SK-N-SH treated with all-trans-retinoic acid at 6 μM for 48 hours (cell line): ENCODE measurements at regions not wholly inside any gene's neighbourhood (a gene's known extent, or its start where the extent isn't known, plus 50 kb on each side); places are given as distances from the start of the nearest gene placed in this dataset.

Experiments
- ATAC-seq: fragments of 200-7000 bp; cut with Tn5 transposase; 3 replicates; pipeline ENCODE4 v1.9.1; 2020; ENCODE audit warnings: mild to moderate bottlenecking, moderate library complexity
- ARNTL ChIP-seq: fragments of 450-650 bp; formaldehyde crosslinking; IDR thresholded peaks from 2 replicates; pipeline ENCODE4 v1.5.0; 2020; ENCODE audit warnings: low read depth, mild to moderate bottlenecking, moderate library complexity, borderline replicate concordance
- BACH2 ChIP-seq: fragments of 250-450 bp; sonication (Bioruptor Pico); IDR thresholded peaks from 2 replicates; pipeline ENCODE4 v1.9.0; 2021; ENCODE audit warnings: mild to moderate bottlenecking, borderline replicate concordance
- CREB5 ChIP-seq: fragments of 250-450 bp; sonication (Bioruptor Pico); IDR thresholded peaks from 2 replicates; pipeline ENCODE4 v1.5.1; 2020; ENCODE audit warnings: low read depth, mild to moderate bottlenecking, moderate library complexity
- CSDC2 ChIP-seq: fragments of 250-450 bp; sonication (Bioruptor Pico); IDR thresholded peaks from 2 replicates; pipeline ENCODE4 v1.5.0; 2020; ENCODE audit warnings: mild to moderate bottlenecking, moderate library complexity
- ESRRG ChIP-seq: fragments of 250-450 bp; sonication (Bioruptor Pico); IDR thresholded peaks from 2 replicates; pipeline ENCODE4 v1.6.1; 2021; ENCODE audit warnings: mild to moderate bottlenecking
- GLIS3 ChIP-seq: fragments of 250-450 bp; sonication (Bioruptor Pico); IDR thresholded peaks from 2 replicates; pipeline ENCODE4 v1.5.0; 2020; ENCODE audit warnings: mild to moderate bottlenecking, moderate library complexity
- ISL1 ChIP-seq: fragments of 250-450 bp; sonication (Bioruptor Pico); IDR thresholded peaks from 2 replicates; pipeline ENCODE4 v2.1.2; 2022; ENCODE audit warnings: mild to moderate bottlenecking, moderate library complexity
- OSR1 ChIP-seq: fragments of 250-450 bp; sonication (Bioruptor Pico); IDR thresholded peaks from 2 replicates; pipeline ENCODE4 v1.8.0; 2022; ENCODE audit warnings: moderate library complexity, mild to moderate bottlenecking, inconsistent platforms
- PPARA ChIP-seq: fragments of 250-450 bp; sonication (Bioruptor Pico); IDR thresholded peaks from 2 replicates; pipeline ENCODE4 v1.5.0; 2020; ENCODE audit warnings: mild to moderate bottlenecking, borderline replicate concordance
- RARB ChIP-seq: fragments of 250-450 bp; sonication (Bioruptor Pico); IDR thresholded peaks from 2 replicates; pipeline ENCODE4 v1.8.0; 2021; ENCODE audit warnings: mild to moderate bottlenecking, moderate library complexity
- SNAI2 ChIP-seq: fragments of 250-450 bp; sonication (Bioruptor Pico); IDR thresholded peaks from 2 replicates; pipeline ENCODE4 v1.5.0; 2020; ENCODE audit warnings: mild to moderate bottlenecking, moderate library complexity
- TCF4 ChIP-seq: fragments of 250-450 bp; sonication (Bioruptor Pico); IDR thresholded peaks from 2 replicates; pipeline ENCODE4 v1.8.0; 2021; ENCODE audit warnings: mild to moderate bottlenecking, moderate library complexity, borderline replicate concordance
- TOX ChIP-seq: fragments of 250-450 bp; sonication (Bioruptor Pico); IDR thresholded peaks from 2 replicates; pipeline ENCODE4 v1.8.0; 2021; ENCODE audit warnings: mild to moderate bottlenecking, moderate library complexity, borderline replicate concordance
- ZC3H10 ChIP-seq: fragments of 250-450 bp; sonication (Bioruptor Pico); IDR thresholded peaks from 2 replicates; pipeline ENCODE4 v1.5.1; 2021; ENCODE audit warnings: mild to moderate bottlenecking, moderate library complexity
- ZFP3 ChIP-seq: fragments of 250-450 bp; sonication (Bioruptor Pico); IDR thresholded peaks from 2 replicates; pipeline ENCODE4 v1.5.0; 2020; ENCODE audit warnings: mild to moderate bottlenecking, moderate library complexity
- ZFP30 ChIP-seq: fragments of 450-650 bp; formaldehyde crosslinking; IDR thresholded peaks from 2 replicates; pipeline ENCODE4 v1.5.0; 2022; ENCODE audit warnings: mild to moderate bottlenecking, moderate library complexity
- ZNF565 ChIP-seq: fragments of 450-650 bp; formaldehyde crosslinking; conservative IDR thresholded peaks from 2 replicates; pipeline ENCODE4 v1.5.0; 2020; ENCODE audit warnings: low read depth, mild to moderate bottlenecking, moderate library complexity
- ZNF70 ChIP-seq: fragments of 450-650 bp; formaldehyde crosslinking; IDR thresholded peaks from 2 replicates; pipeline ENCODE4 v1.5.0; 2020; ENCODE audit warnings: mild to moderate bottlenecking, moderate library complexity
- ZNF8 ChIP-seq: fragments of 450-650 bp; formaldehyde crosslinking; IDR thresholded peaks from 2 replicates; pipeline ENCODE4 v1.5.0; 2020; ENCODE audit warnings: mild to moderate bottlenecking, moderate library complexity
- TF ChIP-seq, protein P1 (sequence below): fragments of 250-450 bp; sonication (Bioruptor Pico); IDR thresholded peaks from 2 replicates; pipeline ENCODE4 v1.5.1; 2021; ENCODE audit warnings: mild to moderate bottlenecking, moderate library complexity
- TF ChIP-seq, protein P2 (sequence below): fragments of 250-450 bp; sonication (Bioruptor Pico); IDR thresholded peaks from 2 replicates; pipeline ENCODE4 v1.5.0; 2020; ENCODE audit warnings: mild to moderate bottlenecking, moderate library complexity
- TF ChIP-seq, protein P3 (sequence below): fragments of 250-450 bp; sonication (Bioruptor Pico); IDR thresholded peaks from 2 replicates; pipeline ENCODE4 v1.8.0; 2020; ENCODE audit warnings: mild to moderate bottlenecking, moderate library complexity, borderline replicate concordance

DNA sequence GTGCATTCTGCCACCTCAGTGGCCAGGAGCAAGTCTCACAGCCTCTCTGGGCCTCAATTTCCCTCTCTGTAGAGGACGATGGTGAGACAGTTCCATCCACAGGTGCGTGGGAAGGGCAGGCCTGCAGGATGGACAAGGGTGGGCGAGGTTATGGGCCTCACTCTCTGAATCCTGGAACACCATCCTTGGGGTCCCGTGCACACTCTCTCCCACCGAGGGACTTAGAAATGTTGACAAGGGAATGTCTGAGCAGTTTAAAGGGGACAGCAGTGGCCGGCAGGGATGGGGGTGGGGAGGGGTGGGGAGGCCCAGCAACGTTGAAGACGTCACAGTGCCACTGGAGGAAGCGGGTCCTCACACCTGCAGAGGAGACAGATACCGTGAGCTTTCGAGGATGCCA is 111.5 kb downstream of the FOXL3 start:
- TF ChIP-seq ZFP3 (CRISPR knock-in tag) (no peak), ZFP30 (CRISPR knock-in tag) (no peak), GLIS3 (CRISPR knock-in tag) (no peak), ZNF8 (CRISPR knock-in tag) (no peak), ISL1 (CRISPR knock-in tag) (no peak), SNAI2 (no peak), OSR1 (CRISPR knock-in tag) (no peak), ARNTL (CRISPR knock-in tag) (no peak), PPARA (CRISPR knock-in tag) (no peak), BACH2 (no peak), TOX (CRISPR knock-in tag) (no peak)
- no peak for ATAC-seq

DNA sequence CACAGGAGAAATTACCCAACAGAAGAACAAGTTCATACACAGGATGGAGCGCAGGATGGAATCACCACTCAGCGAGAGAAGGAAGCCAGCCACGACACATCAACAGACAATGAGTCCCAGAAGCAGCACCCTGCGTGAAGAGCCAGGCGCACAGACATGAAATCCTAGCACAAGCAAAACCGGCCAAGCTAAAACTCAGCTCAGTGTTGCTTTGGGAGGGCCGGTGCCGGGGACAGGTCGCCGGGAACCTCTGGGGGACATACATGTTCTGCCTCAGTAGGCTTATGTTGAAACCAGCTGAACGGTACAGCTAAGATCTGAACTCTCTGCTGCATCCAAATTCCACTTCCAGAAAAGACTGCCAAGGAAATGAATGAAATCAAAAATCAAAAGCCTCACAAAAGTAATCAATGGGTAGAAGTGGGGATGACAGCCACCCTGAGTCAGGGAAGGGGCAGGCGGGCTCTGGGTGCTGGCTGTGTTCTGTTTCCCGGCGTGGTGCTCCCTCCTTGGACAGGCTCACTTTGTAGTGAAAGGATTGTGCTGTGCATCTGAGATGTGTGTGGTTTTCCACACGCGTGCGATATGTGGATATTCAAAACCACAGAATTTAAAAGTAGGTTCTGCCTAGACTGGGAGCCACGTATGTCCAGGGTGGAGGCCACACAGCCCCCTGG is 114.7 kb downstream of the PDGFA start:
- TF ChIP-seq ESRRG (CRISPR knock-in tag) = no peak
- no peak for TF ChIP-seq ZC3H10 (CRISPR knock-in tag)
- no peak for TF ChIP-seq ARNTL (CRISPR knock-in tag)
- no peak for TF ChIP-seq TCF4 (CRISPR knock-in tag)
- TF ChIP-seq SNAI2 = no peak
- no peak for TF ChIP-seq CSDC2 (CRISPR knock-in tag)
- TF ChIP-seq, protein P1, sequence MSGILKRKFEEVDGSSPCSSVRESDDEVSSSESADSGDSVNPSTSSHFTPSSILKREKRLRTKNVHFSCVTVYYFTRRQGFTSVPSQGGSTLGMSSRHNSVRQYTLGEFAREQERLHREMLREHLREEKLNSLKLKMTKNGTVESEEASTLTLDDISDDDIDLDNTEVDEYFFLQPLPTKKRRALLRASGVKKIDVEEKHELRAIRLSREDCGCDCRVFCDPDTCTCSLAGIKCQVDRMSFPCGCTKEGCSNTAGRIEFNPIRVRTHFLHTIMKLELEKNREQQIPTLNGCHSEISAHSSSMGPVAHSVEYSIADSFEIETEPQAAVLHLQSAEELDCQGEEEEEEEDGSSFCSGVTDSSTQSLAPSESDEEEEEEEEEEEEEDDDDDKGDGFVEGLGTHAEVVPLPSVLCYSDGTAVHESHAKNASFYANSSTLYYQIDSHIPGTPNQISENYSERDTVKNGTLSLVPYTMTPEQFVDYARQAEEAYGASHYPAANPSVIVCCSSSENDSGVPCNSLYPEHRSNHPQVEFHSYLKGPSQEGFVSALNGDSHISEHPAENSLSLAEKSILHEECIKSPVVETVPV (CRISPR knock-in tag) = no peak
- no peak for TF ChIP-seq ZNF70 (CRISPR knock-in tag)
- no peak for TF ChIP-seq RARB (CRISPR knock-in tag)
- TF ChIP-seq ZFP3 (CRISPR knock-in tag) = no peak
- TF ChIP-seq ISL1 (CRISPR knock-in tag) = no peak
- TF ChIP-seq GLIS3 (CRISPR knock-in tag) = no peak
- TF ChIP-seq TOX (CRISPR knock-in tag) = no peak
- TF ChIP-seq ZNF565 (CRISPR knock-in tag) = no peak
- TF ChIP-seq, protein P2, sequence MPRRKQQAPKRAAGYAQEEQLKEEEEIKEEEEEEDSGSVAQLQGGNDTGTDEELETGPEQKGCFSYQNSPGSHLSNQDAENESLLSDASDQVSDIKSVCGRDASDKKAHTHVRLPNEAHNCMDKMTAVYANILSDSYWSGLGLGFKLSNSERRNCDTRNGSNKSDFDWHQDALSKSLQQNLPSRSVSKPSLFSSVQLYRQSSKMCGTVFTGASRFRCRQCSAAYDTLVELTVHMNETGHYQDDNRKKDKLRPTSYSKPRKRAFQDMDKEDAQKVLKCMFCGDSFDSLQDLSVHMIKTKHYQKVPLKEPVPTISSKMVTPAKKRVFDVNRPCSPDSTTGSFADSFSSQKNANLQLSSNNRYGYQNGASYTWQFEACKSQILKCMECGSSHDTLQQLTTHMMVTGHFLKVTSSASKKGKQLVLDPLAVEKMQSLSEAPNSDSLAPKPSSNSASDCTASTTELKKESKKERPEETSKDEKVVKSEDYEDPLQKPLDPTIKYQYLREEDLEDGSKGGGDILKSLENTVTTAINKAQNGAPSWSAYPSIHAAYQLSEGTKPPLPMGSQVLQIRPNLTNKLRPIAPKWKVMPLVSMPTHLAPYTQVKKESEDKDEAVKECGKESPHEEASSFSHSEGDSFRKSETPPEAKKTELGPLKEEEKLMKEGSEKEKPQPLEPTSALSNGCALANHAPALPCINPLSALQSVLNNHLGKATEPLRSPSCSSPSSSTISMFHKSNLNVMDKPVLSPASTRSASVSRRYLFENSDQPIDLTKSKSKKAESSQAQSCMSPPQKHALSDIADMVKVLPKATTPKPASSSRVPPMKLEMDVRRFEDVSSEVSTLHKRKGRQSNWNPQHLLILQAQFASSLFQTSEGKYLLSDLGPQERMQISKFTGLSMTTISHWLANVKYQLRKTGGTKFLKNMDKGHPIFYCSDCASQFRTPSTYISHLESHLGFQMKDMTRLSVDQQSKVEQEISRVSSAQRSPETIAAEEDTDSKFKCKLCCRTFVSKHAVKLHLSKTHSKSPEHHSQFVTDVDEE (CRISPR knock-in tag) = no peak
- TF ChIP-seq CREB5 (CRISPR knock-in tag) = no peak
- no peak for TF ChIP-seq PPARA (CRISPR knock-in tag)
- no peak for TF ChIP-seq ZFP30 (CRISPR knock-in tag)
- TF ChIP-seq, protein P3, sequence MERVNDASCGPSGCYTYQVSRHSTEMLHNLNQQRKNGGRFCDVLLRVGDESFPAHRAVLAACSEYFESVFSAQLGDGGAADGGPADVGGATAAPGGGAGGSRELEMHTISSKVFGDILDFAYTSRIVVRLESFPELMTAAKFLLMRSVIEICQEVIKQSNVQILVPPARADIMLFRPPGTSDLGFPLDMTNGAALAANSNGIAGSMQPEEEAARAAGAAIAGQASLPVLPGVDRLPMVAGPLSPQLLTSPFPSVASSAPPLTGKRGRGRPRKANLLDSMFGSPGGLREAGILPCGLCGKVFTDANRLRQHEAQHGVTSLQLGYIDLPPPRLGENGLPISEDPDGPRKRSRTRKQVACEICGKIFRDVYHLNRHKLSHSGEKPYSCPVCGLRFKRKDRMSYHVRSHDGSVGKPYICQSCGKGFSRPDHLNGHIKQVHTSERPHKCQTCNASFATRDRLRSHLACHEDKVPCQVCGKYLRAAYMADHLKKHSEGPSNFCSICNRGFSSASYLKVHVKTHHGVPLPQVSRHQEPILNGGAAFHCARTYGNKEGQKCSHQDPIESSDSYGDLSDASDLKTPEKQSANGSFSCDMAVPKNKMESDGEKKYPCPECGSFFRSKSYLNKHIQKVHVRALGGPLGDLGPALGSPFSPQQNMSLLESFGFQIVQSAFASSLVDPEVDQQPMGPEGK (CRISPR knock-in tag) = no peak
- no peak for ATAC-seq

- ATAC-seq = no peak
Measured at GRCh38 chr7:405489-406211, 114.0 kb downstream of the PDGFA start.

More at GRCh38 chr7:405489-406211, 114.0 kb downstream of the PDGFA start:
- TF ChIP-seq TOX (CRISPR knock-in tag) (no peak), ZNF8 (CRISPR knock-in tag) (no peak), RARB (CRISPR knock-in tag) (no peak), GLIS3 (CRISPR knock-in tag) (no peak), ISL1 (CRISPR knock-in tag) (no peak), ESRRG (CRISPR knock-in tag) (no peak), SNAI2 (no peak), BACH2 (no peak), ZFP3 (CRISPR knock-in tag) (no peak), TCF4 (CRISPR knock-in tag) (no peak), ARNTL (CRISPR knock-in tag) (no peak), ZFP30 (CRISPR knock-in tag) (no peak), ZC3H10 (CRISPR knock-in tag) (no peak), OSR1 (CRISPR knock-in tag) (no peak)
- TF ChIP-seq, all 23 proteins: peak for 0
